B cell (primary cell): ENCODE measurements at regions not wholly inside any gene's neighbourhood (a gene's known extent, or its start where the extent isn't known, plus 50 kb on each side); places are given as distances from the start of the nearest gene placed in this dataset.

Experiments
- ATAC-seq: fragments of 200-7000 bp; cut with Tn5 transposase; one replicate; pipeline ENCODE4 v1.10.0; 2021; ENCODE audit warnings: low read depth, mild to moderate bottlenecking, moderate number of reproducible peaks, moderate library complexity
- CTCF ChIA-PET: fragments of 350-600 bp; sonication (Branson Sonifier 250); formaldehyde crosslinking; loops from one replicate; lab custom pipeline; 2021; ENCODE audit warnings: antibody characterized with exemption, inconsistent platforms; lab: Charles Lee
- POLR2A ChIA-PET: fragments of 350-600 bp; sonication (Branson Sonifier 250); formaldehyde crosslinking; loops from one replicate; lab custom pipeline; 2021; ENCODE audit warnings: antibody characterized with exemption; lab: Charles Lee
- DNase-seq: peaks from one replicate; pipeline ENCODE4 v3.0.0; 2013
- H2AFZ ChIP-seq: 2 replicates; pipeline ENCODE4 v1.6.1; 2012; ENCODE audit warnings: mild to moderate bottlenecking, low read depth, low read length; ENCODE audit not compliant: insufficient read depth, poor library complexity, severe bottlenecking
- H3K27ac ChIP-seq, 2 donors: 1 replicate in 1 of 2; 2 replicates in 1 of 2; pipeline ENCODE4 v1.5.1; 2012 to 2013; ENCODE audit warnings: low read length in 2 of 2, mild to moderate bottlenecking in 2 of 2, moderate library complexity in 1 of 2
- H3K27me3 ChIP-seq, 4 experiments: fragments of 200-600 bp in 1 of 4; sonication (generic) in 1 of 4; replicated peaks in 1 of 4; 1 replicate in 2 of 4; 2 replicates in 2 of 4; pipeline versions ENCODE4 v1.6.1 to v1.7.0; 2013 to 2016; ENCODE audit warnings: low read length in 3 of 4, mild to moderate bottlenecking in 2 of 4, mixed read lengths in 1 of 4, moderate library complexity in 1 of 4; ENCODE audit not compliant: insufficient read depth in 4 of 4, control insufficient read depth in 3 of 4; ENCODE audit errors: control extremely low read depth in 1 of 4
- H3K36me3 ChIP-seq, 2 experiments: replicated peaks in 1 of 2; 1 replicate in 1 of 2; 2 replicates in 1 of 2; pipeline versions ENCODE4 v1.6.1 to v1.7.1; 2013; ENCODE audit warnings: low read length in 1 of 2; ENCODE audit not compliant: insufficient read depth in 2 of 2, control insufficient read depth in 1 of 2; ENCODE audit errors: control extremely low read depth in 1 of 2, extremely low read depth in 1 of 2
- H3K4me1 ChIP-seq, 2 donors: fragments of 200-600 bp in 1 of 2; sonication (generic) in 1 of 2; 1 replicate in 1 of 2; 2 replicates in 1 of 2; pipeline versions ENCODE4 v1.5.1 to v1.6.1; 2013 to 2017; ENCODE audit warnings: low read length in 2 of 2; ENCODE audit not compliant: control insufficient read depth in 2 of 2, insufficient read depth in 2 of 2
- H3K4me2 ChIP-seq: replicated peaks from 2 replicates; pipeline ENCODE3; 2012; ENCODE audit warnings: mild to moderate bottlenecking, low read depth, low read length; ENCODE audit not compliant: poor library complexity, severe bottlenecking
- H3K4me3 ChIP-seq, 5 experiments: fragments of 200-600 bp in 1 of 5; sonication (generic) in 1 of 5; 1 replicate in 3 of 5; 2 replicates in 2 of 5; pipeline versions ENCODE4 v1.5.1 to v1.7.0; 2011 to 2016; ENCODE audit warnings: low read length in 4 of 5, mild to moderate bottlenecking in 4 of 5, low read depth in 2 of 5, control low read depth in 1 of 5, moderate library complexity in 1 of 5; ENCODE audit not compliant: insufficient read depth in 1 of 5; ENCODE audit errors: control extremely low read depth in 1 of 5, extremely low read depth in 1 of 5
- H3K79me2 ChIP-seq: fragments of 200-600 bp; sonication (generic); one replicate; pipeline ENCODE4 v1.6.0; 2016; ENCODE audit warnings: low read length; ENCODE audit not compliant: control insufficient read depth, insufficient read depth
- H3K9ac ChIP-seq: fragments of 200-600 bp; sonication (generic); 2 replicates; pipeline ENCODE4 v1.6.1; 2017; ENCODE audit warnings: mild to moderate bottlenecking, low read length, moderate library complexity
- H3K9me3 ChIP-seq, 3 donors: one replicate each; pipeline versions ENCODE4 v1.6.1 to v1.7.1; 2013; ENCODE audit warnings: low read length in 2 of 3; ENCODE audit not compliant: control insufficient read depth in 2 of 3, insufficient read depth in 1 of 3; ENCODE audit errors: control extremely low read depth in 1 of 3
- H4K20me1 ChIP-seq: 2 replicates; pipeline ENCODE4 v1.6.0; 2012; ENCODE audit warnings: mild to moderate bottlenecking, low read length; ENCODE audit not compliant: insufficient read depth, control insufficient read depth, poor library complexity, severe bottlenecking
- H3K27ac Mint-ChIP-seq: one replicate; pipeline ENCODE4 v1.8.0; 2021; ENCODE audit warnings: mixed read lengths
- H3K27me3 Mint-ChIP-seq: one replicate; pipeline ENCODE4 v1.8.0; 2021; ENCODE audit warnings: mixed read lengths
- H3K4me1 Mint-ChIP-seq: one replicate; pipeline ENCODE4 v1.8.0; 2021; ENCODE audit warnings: mixed read lengths
- H3K4me3 Mint-ChIP-seq: one replicate; pipeline ENCODE4 v1.8.0; 2021; ENCODE audit warnings: mixed read lengths
- H3K9me3 Mint-ChIP-seq: one replicate; pipeline ENCODE4 v1.8.0; 2022; ENCODE audit warnings: mixed read lengths; ENCODE audit not compliant: insufficient read depth
- CTCF ChIP-seq: fragments of 200-600 bp; IDR thresholded peaks from one replicate; pipeline ENCODE4 v1.8.0; 2022; ENCODE audit warnings: antibody characterized with exemption, mild to moderate bottlenecking
- EZH2 ChIP-seq: IDR thresholded peaks from 2 replicates; pipeline ENCODE4 v1.6.1; 2012; ENCODE audit warnings: borderline replicate concordance, low read depth, mild to moderate bottlenecking, moderate library complexity, low read length; ENCODE audit not compliant: insufficient read depth, poor library complexity, severe bottlenecking
- WGBS: methylation state at CpG from one replicate; pipeline ENCODE4 v1.1.5; 2013; ENCODE audit warnings: missing lambda C conversion rate; ENCODE audit not compliant: insufficient coverage; 5-methylcytosine and 5-hydroxymethylcytosine counted together
- intact Hi-C: fragments of 100-400 bp; cut with micrococcal nuclease; formaldehyde crosslinking; loops from one replicate; pipeline ENCODE4 v1.10.0; 2022

- H3K9ac ChIP-seq, result no peak overlapping the region
- no peaks in the 10 kb centered on the region for H3K4me1 Mint-ChIP-seq
- H3K4me3 ChIP-seq, result no peak overlapping the region
- H2AFZ ChIP-seq, result no peak overlapping the region
- no peaks in the 10 kb centered on the region for H3K4me1 ChIP-seq
- DNase-seq (no peak), ATAC-seq (no peak)
- H3K27ac Mint-ChIP-seq, result no peak overlapping the region
- H3K9me3 ChIP-seq, result peaks cover 0 to 4% (median 0%) of the 10 kb centered on the region in 3 donors
- H3K36me3 ChIP-seq, result no peaks in the 10 kb centered on the region
- H3K4me3 Mint-ChIP-seq, result no peak overlapping the region
- H3K27me3 ChIP-seq, result no peaks in the 10 kb centered on the region
- intact Hi-C loops, result no loop called here
- H4K20me1 ChIP-seq, result no peaks in the 10 kb centered on the region
- ChIA-PET CTCF (no interaction called here), POLR2A (no interaction called here)
- no peaks in the 10 kb centered on the region for H3K79me2 ChIP-seq
- H3K9me3 Mint-ChIP-seq, result peaks cover 7% of the 10 kb centered on the region
- WGBS, result no CpG with 5 or more reads among the region's 2 CpGs
- no peaks in the 10 kb centered on the region for H3K27me3 Mint-ChIP-seq
- no peak overlapping the region for H3K4me2 ChIP-seq
- H3K27ac ChIP-seq, result no peak overlapping the region
- TF ChIP-seq EZH2 (no peak), CTCF (no peak)
Observed at GRCh38 chrX:45980726-45981125, 564.5 kb downstream of the ZNF674 start.

GRCh38 chrX:45975633-45976032 is 569.6 kb downstream of the ZNF674 start:
- DNase-seq (no peak), ATAC-seq (no peak)
- Histone ChIP-seq H3K4me2 (no peak overlapping the region), H3K9ac (no peak overlapping the region), H2AFZ (no peak overlapping the region), H3K36me3 (no peaks in the 10 kb centered on the region), H3K27ac (no peak overlapping the region), H3K79me2 (no peaks in the 10 kb centered on the region), H3K9me3 (no peaks in the 10 kb centered on the region), H3K4me1 (no peaks in the 10 kb centered on the region), H4K20me1 (no peaks in the 10 kb centered on the region), H3K27me3 (no peaks in the 10 kb centered on the region), H3K4me3 (no peak overlapping the region)
- intact Hi-C loops, result no loop called here
- TF ChIP-seq CTCF, result no peak
- TF ChIP-seq EZH2, result no peak
- Mint-ChIP-seq H3K4me1 (no peaks in the 10 kb centered on the region), H3K9me3 (peaks cover 7% of the 10 kb centered on the region), H3K27me3 (no peaks in the 10 kb centered on the region), H3K4me3 (no peak overlapping the region), H3K27ac (no peak overlapping the region)
- CTCF ChIA-PET, result no interaction called here
- POLR2A ChIA-PET, result no interaction called here
